ENCODE measurements at regions not wholly inside any gene's neighbourhood (a gene's known extent, or its start where the extent isn't known, plus 50 kb on each side); places are given as distances from the start of the nearest gene placed in this dataset.

GRCh38 chr5:136891175-136891972, 526.0 kb upstream of the TRPC7 start:
- H3K27ac ChIP-seq = no peak overlapping the region
- TF ChIP-seq CTCF (conservative IDR thresholded peaks at IDR 0.05) = no peak

GRCh38 chr5:136890431-136891148, 525.2 kb upstream of the TRPC7 start:
- no peak overlapping the region for H3K27ac ChIP-seq
- no peak for TF ChIP-seq CTCF (conservative IDR thresholded peaks at IDR 0.05)

GRCh38 chr5:136886608-136887007, 521.3 kb upstream of the TRPC7 start:
- TF ChIP-seq CTCF (conservative IDR thresholded peaks at IDR 0.05) = no peak
- H3K27ac ChIP-seq = no peak overlapping the region

GRCh38 chr5:136864960-136865359, 499.6 kb upstream of the TRPC7 start:
- no peak for TF ChIP-seq CTCF (conservative IDR thresholded peaks at IDR 0.05)
- H3K27ac ChIP-seq = no peak overlapping the region

- TF ChIP-seq CTCF (conservative IDR thresholded peaks at IDR 0.05) = no peak
These were observed 491.3 kb upstream of the TRPC7 start for GRCh38 chr5:136856648-136857047.

GRCh38 chr5:136853971-136854370, 488.6 kb upstream of the TRPC7 start:
- no peak overlapping the region for H3K27ac ChIP-seq
- no peak for TF ChIP-seq CTCF (conservative IDR thresholded peaks at IDR 0.05)

More at GRCh38 chr5:136856648-136857047, 491.3 kb upstream of the TRPC7 start:
- no peak overlapping the region for H3K27ac ChIP-seq

- H3K27ac ChIP-seq = no peak overlapping the region
- TF ChIP-seq CTCF (conservative IDR thresholded peaks at IDR 0.05) = no peak
These were observed 475.3 kb upstream of the TRPC7 start for GRCh38 chr5:136840601-136841000.
